GM12891 (cell line): ENCODE measurements at regions not wholly inside any gene's neighbourhood (a gene's known extent, or its start where the extent isn't known, plus 50 kb on each side); places are given as distances from the start of the nearest gene placed in this dataset.

Source experiments
- PAX5 ChIP-seq: IDR thresholded peaks from 2 replicates; pipeline ENCODE4 v1.6.1; 2011; ENCODE audit warnings: low read length, moderate library complexity, mild to moderate bottlenecking; ENCODE audit not compliant: insufficient read depth, severe bottlenecking
- POLR2A ChIP-seq: IDR thresholded peaks from 2 replicates; pipeline ENCODE4 v1.6.1; 2011; ENCODE audit warnings: low read depth, low read length, control low read depth
- POLR2AphosphoS5 ChIP-seq: IDR thresholded peaks from 2 replicates; pipeline ENCODE4 v1.6.1; 2011; ENCODE audit warnings: low read depth, low read length, control low read depth
- POU2F2 ChIP-seq: IDR thresholded peaks from 2 replicates; pipeline ENCODE4 v1.6.1; 2011; ENCODE audit warnings: low read depth, mild to moderate bottlenecking, control low read depth, low read length, moderate library complexity
- SPI1 ChIP-seq: IDR thresholded peaks from 2 replicates; pipeline ENCODE4 v1.6.1; 2011; ENCODE audit warnings: low read depth, low read length, control low read depth

GRCh38 chr9:16337322-16338029 is 533.0 kb downstream of the BNC2 start:
- no peak for TF ChIP-seq POLR2AphosphoS5
- no peak for TF ChIP-seq SPI1
- TF ChIP-seq POLR2A: no peak
- no peak for TF ChIP-seq PAX5
- no peak for TF ChIP-seq POU2F2
